ENCODE measurements at regions not wholly inside any gene's neighbourhood (a gene's known extent, or its start where the extent isn't known, plus 50 kb on each side); places are given as distances from the start of the nearest gene placed in this dataset.

DNA sequence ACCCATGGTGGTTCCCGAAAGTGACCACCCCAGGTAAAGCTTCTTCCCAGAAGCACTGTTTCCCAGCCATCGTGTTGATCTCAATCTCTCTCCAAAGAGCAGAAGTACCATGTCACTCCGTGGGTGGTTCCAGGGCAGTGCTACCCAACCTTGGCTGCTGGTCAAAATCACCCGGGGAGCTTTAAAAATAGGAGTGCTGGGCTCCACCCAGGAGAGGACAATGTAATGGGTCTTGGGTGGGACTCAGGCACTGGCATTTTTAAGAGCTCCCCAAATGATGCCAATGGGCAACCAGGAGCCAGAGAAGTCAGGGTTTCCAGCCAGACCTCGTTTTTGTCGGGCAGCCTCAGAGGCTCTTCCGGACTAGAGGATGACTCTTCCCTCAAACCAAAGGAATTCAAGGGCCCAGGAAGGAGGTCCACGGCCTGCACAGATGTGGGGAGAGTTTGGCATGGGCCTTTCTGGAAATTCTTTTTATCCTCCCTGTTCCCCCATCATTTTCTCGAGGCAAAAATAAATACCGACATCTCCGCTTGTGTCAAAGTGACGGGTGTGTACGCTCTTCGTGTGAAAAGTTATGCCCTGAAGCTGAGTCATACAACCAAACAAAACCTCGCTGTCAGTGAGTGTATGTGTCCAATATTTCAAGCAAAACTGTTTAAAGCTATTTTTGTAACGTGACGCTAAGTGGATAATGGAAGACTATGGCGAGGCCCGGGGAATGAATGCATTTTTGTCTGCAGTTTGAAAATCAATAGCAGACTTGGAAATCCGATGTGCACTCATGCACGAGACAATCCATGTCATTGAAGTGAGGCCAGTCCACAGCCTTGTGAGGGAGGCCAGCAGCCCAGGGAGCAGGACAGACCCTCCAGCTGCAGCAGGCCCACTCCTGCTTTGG is 364.1 kb downstream of the FOXL1 start:
- no peak overlapping the region for H3K4me3 ChIP-seq (ENCODE audit: control insufficient read depth, low read depth, low read length)
- TF ChIP-seq, protein P1, sequence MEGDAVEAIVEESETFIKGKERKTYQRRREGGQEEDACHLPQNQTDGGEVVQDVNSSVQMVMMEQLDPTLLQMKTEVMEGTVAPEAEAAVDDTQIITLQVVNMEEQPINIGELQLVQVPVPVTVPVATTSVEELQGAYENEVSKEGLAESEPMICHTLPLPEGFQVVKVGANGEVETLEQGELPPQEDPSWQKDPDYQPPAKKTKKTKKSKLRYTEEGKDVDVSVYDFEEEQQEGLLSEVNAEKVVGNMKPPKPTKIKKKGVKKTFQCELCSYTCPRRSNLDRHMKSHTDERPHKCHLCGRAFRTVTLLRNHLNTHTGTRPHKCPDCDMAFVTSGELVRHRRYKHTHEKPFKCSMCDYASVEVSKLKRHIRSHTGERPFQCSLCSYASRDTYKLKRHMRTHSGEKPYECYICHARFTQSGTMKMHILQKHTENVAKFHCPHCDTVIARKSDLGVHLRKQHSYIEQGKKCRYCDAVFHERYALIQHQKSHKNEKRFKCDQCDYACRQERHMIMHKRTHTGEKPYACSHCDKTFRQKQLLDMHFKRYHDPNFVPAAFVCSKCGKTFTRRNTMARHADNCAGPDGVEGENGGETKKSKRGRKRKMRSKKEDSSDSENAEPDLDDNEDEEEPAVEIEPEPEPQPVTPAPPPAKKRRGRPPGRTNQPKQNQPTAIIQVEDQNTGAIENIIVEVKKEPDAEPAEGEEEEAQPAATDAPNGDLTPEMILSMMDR (conservative IDR thresholded peaks at IDR 0.05; ENCODE audit: control insufficient read depth, insufficient read depth, low read depth, low read length), result no peak
- peak; percentile 55 for DNase-seq (ENCODE audit: low read depth)

DNA sequence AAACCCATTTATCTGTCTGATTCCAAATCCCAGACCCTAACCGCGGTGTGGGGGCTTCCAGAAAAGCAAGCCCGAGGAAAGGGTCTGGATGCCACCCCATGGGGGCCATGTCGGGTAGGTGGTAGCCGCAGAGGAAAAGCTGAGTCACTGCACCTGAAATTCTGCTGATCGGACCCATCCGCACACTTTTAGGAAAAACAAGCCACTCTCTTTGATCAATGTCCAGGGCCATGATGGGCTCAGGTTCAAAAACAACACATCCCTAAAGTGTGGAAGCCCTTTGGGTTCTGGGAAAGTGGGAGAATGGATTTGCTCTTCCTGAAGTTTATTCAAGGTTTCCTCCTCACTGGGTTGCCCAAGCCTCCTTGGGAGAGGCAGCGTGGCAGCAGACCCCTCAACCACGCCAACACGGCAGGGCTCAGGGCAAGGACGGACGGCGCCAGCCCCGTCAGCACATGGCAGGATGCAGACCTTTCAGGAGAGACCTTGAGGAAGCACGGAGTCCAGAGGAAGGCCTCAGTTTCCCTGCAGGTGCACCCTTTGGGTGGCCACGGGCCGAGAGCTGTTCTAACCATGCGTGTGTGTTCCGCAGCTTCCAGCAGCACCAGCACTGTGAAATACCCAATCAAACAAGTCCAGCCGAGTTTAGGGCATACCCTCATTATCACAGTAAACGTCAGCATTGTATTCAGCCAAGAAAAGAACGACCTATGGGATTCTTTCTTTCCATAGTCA is 367.0 kb downstream of the FOXL1 start:
- TF ChIP-seq, protein P1 (conservative IDR thresholded peaks at IDR 0.05; ENCODE audit: control insufficient read depth, insufficient read depth, low read depth, low read length), result no peak
- DNase-seq (ENCODE audit: low read depth), result no peak
- H3K4me3 ChIP-seq (ENCODE audit: control insufficient read depth, low read depth, low read length), result no peak overlapping the region

DNA sequence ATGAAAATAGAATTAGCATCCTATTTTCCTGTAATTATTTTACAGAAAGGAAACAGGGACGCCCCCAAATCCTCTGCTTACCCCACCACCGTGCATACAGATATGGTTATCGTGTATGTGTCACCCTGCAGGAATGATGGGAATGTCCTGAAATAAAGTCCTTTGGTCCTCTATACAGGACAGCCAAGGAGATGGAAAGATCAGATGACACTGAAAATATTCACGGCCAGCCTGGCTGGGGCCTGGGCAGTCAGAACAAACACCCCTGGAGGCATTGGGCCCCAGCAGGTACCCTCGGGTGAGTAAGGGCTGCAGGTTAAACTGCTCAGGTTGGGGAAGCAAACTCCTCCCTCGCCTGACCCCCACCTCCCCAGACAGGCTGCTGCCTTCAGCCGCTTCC is 368.0 kb downstream of the FOXL1 start:
- DNase-seq (ENCODE audit: low read depth), result no peak
- TF ChIP-seq, protein P1 (conservative IDR thresholded peaks at IDR 0.05; ENCODE audit: control insufficient read depth, insufficient read depth, low read depth, low read length), result no peak
- no peak overlapping the region for H3K4me3 ChIP-seq (ENCODE audit: control insufficient read depth, low read depth, low read length)

- no peak for DNase-seq (ENCODE audit: low read depth)
- no peak overlapping the region for H3K4me3 ChIP-seq (ENCODE audit: control insufficient read depth, low read depth, low read length)
- TF ChIP-seq, protein P1 (conservative IDR thresholded peaks at IDR 0.05; ENCODE audit: control insufficient read depth, insufficient read depth, low read depth, low read length), result no peak
Observed at GRCh38 chr16:86946981-86947380, 368.6 kb downstream of the FOXL1 start.

GRCh38 chr16:86948046-86948445 is 369.1 kb downstream of the C16orf95 start:
- DNase-seq (ENCODE audit: low read depth), result no peak
- H3K4me3 ChIP-seq (ENCODE audit: control insufficient read depth, low read depth, low read length), result no peak overlapping the region
- TF ChIP-seq, protein P1 (conservative IDR thresholded peaks at IDR 0.05; ENCODE audit: control insufficient read depth, insufficient read depth, low read depth, low read length), result no peak

DNA sequence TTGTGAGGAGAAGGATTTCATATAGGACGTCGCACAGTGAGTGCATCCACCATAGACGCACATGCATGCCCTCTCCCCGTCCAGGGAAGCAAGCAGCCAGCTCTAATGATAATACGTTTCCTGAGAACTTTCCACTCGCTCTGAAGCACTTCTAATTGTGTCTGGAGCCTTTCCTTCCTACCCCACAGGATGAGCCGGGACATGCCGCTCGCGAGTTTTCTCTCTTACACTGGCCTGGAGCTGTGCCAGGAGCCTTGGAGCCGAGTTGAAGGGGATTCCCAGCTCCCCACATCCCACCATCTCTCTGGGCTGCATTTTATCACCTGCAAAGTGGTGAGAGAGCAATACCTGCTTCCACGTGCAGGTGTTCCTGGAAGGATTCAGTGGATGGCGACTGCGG is 368.1 kb downstream of the C16orf95 start:
- no peak for DNase-seq (ENCODE audit: low read depth)
- TF ChIP-seq, protein P1 (conservative IDR thresholded peaks at IDR 0.05; ENCODE audit: control insufficient read depth, insufficient read depth, low read depth, low read length), result no peak
- no peak overlapping the region for H3K4me3 ChIP-seq (ENCODE audit: control insufficient read depth, low read depth, low read length)

Data from fibroblast of mammary gland (primary cell).